Rectal smooth muscle tissue (tissue), 1 donor: ENCODE measurements at regions not wholly inside any gene's neighbourhood (a gene's known extent, or its start where the extent isn't known, plus 50 kb on each side); places are given as distances from the start of the nearest gene placed in this dataset.

Experiments used
- H3K27ac ChIP-seq: one replicate; pipeline ENCODE4 v1.7.0; 2013; ENCODE audit warnings: low read depth, low read length, inconsistent platforms
- H3K27me3 ChIP-seq: one replicate; pipeline ENCODE4 v1.7.0; 2013; ENCODE audit warnings: low read length; ENCODE audit not compliant: control insufficient read depth, insufficient read depth
- H3K36me3 ChIP-seq: one replicate; pipeline ENCODE4 v1.7.0; 2013; ENCODE audit warnings: low read length; ENCODE audit not compliant: control insufficient read depth, insufficient read depth
- H3K4me1 ChIP-seq: one replicate; pipeline ENCODE4 v1.7.0; 2013; ENCODE audit warnings: low read length; ENCODE audit not compliant: control insufficient read depth, insufficient read depth
- H3K4me3 ChIP-seq: one replicate; pipeline ENCODE4 v1.7.0; 2013; ENCODE audit warnings: low read length
- H3K9ac ChIP-seq: one replicate; pipeline ENCODE4 v1.7.0; 2013; ENCODE audit warnings: low read length

DNA sequence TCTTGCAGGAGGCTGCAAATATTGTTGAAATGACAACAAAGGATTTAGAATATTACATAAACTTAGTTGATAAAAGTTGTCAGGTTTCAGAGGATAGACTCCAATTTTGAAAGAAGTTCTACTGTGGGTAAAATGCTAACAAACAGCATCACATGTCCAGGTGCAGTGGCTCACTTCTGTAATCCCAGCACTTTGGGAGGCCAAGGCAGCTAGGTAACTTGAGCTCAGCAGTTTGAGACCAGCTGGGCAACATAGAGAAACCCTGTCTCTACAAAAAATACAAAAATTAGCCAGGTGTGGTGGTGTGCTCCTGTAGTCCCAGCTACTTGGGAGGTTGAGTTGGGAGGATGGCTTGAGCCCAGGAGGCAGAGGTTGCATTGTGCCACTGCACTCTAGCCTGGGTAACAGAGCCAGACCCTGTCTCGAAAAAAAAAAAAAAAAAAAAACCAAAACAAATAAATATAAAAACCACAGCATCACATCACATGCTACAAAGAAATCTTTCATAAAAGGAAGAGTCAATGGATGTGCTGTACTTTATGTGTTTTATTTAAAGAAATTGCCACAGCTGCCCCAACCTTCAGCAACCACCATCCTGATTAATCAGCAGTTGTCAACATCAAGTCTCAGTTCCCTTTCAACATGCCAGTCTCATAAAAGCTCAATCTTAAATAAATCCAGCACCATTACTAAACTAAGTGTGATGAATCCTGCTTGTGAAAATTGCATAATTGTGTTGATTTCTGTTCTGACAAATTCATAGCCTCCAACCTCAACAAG is 83.2 kb upstream of the MBL2 start:
- Histone ChIP-seq H3K9ac (no peak overlapping the region), H3K4me1 (no peaks in the 10 kb centered on the region), H3K4me3 (no peak overlapping the region), H3K27me3 (no peaks in the 10 kb centered on the region), H3K27ac (no peak overlapping the region), H3K36me3 (no peaks in the 10 kb centered on the region)

DNA sequence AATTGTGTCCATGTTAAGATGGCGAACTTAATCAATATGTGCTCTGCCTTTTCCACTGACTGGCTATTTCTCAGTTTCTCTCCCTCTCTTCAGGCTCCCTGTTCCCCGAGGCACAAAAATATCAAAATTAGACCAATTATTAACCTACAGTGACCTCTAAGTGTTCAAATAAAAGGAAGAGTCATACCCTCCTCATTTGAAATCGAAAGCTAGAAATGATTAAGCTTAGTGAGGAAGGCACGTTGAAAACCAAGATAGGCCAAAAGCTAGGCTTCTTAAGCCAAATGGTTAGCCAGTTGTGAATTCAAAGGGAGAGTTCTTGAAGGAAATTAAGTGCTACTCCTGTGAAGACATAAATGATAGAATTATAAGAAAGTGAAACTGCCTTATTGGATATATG is 81.1 kb upstream of the MBL2 start:
- Histone ChIP-seq H3K27me3 (no peaks in the 10 kb centered on the region), H3K9ac (no peak overlapping the region), H3K4me1 (no peaks in the 10 kb centered on the region), H3K27ac (no peak overlapping the region), H3K36me3 (no peaks in the 10 kb centered on the region), H3K4me3 (no peak overlapping the region)

DNA sequence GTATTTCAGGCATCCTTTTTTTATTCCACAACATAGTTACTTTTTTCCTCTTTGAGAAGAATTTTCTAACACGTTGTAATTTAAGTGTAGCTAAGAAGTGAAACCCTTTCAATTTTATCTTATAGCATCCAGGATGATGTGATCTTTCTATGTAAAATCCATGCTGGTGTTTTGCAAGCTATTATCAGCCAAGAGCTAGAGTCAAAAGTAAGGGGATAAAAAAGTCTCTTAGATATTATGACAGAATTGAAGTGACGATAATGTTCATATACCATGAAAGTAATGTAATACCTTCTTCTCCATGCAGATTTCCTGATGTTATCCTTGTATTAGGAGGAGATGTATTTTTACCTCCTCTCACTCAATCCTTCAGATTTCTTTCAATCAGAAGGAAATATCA is 64.2 kb upstream of the MBL2 start:
- no peak overlapping the region for H3K4me3 ChIP-seq
- no peaks in the 10 kb centered on the region for H3K4me1 ChIP-seq
- H3K27me3 ChIP-seq, result no peaks in the 10 kb centered on the region
- H3K27ac ChIP-seq, result no peak overlapping the region
- no peaks in the 10 kb centered on the region for H3K36me3 ChIP-seq
- no peak overlapping the region for H3K9ac ChIP-seq
